D721Med (cell line): ENCODE measurements at regions not wholly inside any gene's neighbourhood (a gene's known extent, or its start where the extent isn't known, plus 50 kb on each side); places are given as distances from the start of the nearest gene placed in this dataset.
"Not testable (repeated sequence)": the region's sequence is repeated elsewhere in the genome, so short reads cannot be mapped to it uniquely, and the experiment has no call there.

ENCODE experiments used
- DNase-seq: peaks from one replicate; pipeline ENCODE4 v3.0.0; 2011; ENCODE audit warnings: low spot score; ENCODE audit not compliant: insufficient read length
- FAIRE-seq: peaks from 2 replicates; lab custom pipeline; 2011; peaks lifted over from hg19 to GRCh38; lab: Jason Lieb, UNC
- TF ChIP-seq, protein P1 (sequence below): IDR thresholded peaks from 2 replicates; pipeline ENCODE4 v1.5.1; 2012; ENCODE audit warnings: mild to moderate bottlenecking, control low read depth; ENCODE audit not compliant: insufficient read depth; ENCODE audit errors: missing control alignments

DNA sequence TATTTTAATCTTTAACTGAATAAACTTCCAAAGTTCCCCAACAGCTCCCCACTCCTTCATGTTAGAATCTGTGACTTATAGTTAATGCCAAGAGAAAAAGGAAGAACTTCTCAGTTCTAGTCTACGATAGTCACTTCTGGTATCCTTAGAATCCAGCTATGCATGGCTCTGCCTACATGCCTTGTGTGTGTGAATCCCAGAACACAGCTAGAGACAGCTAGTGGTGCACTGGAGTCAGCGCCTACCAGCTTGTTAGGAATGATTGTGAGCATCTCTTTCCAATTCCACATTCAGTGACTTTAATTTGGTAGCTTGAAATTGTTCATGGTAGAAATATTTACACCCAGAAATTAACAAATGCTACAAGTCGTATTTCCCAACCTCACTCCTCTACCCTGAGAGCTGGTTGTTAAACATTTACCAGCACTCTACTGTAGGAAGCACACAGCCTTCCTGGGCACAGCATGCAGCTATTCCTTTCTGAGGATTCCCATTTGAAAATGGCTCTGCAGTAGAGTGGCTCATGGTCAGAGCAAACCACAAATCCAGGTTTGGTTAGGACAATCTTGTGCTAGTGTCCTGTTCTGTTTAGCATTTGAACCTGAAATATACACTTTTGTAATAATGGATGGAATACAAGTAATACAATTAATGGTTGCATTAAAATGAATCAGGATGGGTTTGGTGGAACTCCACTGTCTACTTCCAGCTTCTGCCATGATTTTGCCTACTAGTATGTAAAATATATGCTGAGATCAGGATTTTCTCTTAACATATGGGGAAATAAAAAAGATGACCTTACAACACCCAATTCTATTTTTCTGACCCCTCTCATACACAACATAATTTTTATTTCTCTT, 371.0 kb upstream of the GBE1 start:
- FAIRE-seq, result no peak
- DNase-seq, result no peak
- TF ChIP-seq, protein P1, sequence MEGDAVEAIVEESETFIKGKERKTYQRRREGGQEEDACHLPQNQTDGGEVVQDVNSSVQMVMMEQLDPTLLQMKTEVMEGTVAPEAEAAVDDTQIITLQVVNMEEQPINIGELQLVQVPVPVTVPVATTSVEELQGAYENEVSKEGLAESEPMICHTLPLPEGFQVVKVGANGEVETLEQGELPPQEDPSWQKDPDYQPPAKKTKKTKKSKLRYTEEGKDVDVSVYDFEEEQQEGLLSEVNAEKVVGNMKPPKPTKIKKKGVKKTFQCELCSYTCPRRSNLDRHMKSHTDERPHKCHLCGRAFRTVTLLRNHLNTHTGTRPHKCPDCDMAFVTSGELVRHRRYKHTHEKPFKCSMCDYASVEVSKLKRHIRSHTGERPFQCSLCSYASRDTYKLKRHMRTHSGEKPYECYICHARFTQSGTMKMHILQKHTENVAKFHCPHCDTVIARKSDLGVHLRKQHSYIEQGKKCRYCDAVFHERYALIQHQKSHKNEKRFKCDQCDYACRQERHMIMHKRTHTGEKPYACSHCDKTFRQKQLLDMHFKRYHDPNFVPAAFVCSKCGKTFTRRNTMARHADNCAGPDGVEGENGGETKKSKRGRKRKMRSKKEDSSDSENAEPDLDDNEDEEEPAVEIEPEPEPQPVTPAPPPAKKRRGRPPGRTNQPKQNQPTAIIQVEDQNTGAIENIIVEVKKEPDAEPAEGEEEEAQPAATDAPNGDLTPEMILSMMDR, result no peak

DNA sequence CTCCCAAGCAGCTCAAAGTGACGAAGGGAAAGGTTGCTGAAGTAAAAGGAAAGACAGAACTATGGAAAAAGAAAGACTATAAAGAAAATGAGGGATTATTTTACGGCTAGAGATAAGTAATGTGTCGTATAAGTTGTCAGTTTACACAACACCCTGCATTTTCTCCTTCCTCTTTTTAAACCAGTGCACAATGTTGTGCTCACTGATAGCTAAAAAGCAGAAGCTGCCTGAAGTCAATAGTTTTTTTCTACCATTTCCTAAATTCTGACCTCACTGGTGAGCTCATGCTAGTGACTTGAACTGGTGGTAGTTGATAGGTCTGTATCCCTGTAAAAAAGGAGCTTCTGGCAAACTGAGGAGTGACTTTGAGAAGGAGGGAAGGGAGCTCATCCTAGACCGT, 368.6 kb upstream of the GBE1 start:
- no peak for DNase-seq
- TF ChIP-seq, protein P1, result no peak
- FAIRE-seq, result no peak

DNA sequence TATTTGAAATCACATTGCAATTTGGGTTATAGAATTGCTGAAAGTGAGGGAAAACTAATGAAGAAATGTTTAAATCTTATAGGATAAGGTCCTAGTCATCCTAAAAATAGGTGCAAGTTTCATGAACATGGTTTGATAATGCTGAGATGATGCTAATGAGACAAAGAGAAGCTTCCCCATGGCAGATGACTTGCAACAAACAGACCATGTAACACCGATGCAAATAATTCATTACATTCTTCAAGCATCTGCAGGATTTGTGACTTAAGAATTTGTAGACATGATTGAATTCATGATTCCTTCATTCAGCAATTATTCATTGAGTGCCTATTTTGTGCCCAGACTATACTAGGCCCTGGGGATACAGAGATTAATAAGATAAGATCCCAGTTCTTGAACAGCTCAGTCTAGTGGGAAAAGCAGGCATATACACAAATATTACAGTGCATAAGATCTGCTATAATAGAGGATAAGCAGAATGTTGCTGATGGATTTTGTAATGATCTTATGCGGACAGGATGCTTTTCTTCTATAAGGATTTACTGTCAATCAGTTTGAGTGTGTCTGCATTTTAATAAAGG, 367.9 kb upstream of the GBE1 start:
- FAIRE-seq, result peak; percentile 80
- no peak for DNase-seq
- TF ChIP-seq, protein P1, result no peak

DNA sequence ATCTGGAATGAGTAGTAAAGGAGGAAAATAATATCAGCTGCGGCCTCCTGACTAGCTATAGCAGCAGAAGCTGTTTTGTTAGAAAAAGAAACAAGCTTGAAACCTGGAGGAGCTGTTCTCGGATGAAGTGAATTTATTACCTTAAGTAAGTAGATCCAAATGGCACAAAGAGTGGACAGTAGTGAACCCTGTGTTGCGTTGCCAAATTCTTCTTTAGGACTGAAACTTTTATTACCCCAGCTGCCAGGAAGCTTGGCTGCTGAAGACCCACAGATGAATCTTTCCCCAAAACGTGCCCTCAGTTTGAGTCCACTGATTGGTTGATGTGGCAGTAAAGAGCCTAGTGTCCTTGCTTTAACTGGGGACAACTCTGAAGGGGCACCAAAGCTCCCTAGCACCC, 366.8 kb upstream of the GBE1 start:
- DNase-seq (no peak), FAIRE-seq (no peak)
- TF ChIP-seq, protein P1, result no peak

DNA sequence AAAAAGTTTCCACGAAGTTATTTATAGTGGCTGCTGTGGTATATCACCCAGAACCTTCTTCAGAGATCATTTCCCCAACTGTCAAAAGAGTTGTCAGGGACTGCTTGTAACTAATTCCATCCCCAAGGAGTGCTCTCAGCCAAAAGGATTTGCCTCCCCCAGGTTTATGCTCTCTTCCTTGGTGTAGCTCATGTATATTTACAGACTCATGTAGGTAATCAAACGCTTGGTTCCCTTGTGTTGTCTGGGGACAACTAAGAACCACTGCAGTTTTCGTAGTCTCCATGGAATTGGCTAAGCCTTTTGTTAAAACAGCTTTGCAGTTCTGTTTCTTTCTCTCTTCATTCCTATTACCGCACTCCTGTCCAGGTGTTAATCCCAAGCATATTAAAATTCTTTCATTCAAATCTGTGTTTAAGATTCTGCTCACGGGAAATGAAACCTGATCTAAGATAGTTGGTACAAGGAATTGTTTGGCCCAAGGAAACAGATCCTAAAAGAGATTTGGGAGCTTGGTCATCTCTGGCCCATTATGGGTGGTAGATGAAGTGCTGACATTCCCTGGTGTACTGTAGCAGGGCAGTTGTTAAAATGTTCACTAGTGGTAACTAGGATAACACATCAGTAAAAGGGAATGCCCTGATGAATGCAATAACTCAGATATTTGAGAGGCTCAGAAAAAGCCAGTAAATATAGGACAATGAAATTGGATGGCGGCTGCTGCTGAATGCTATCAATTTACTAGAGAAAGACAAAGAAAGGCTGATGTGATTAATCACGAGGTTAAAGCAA, 361.3 kb upstream of the GBE1 start:
- TF ChIP-seq, protein P1, result no peak
- DNase-seq (no peak), FAIRE-seq (no peak)

DNA sequence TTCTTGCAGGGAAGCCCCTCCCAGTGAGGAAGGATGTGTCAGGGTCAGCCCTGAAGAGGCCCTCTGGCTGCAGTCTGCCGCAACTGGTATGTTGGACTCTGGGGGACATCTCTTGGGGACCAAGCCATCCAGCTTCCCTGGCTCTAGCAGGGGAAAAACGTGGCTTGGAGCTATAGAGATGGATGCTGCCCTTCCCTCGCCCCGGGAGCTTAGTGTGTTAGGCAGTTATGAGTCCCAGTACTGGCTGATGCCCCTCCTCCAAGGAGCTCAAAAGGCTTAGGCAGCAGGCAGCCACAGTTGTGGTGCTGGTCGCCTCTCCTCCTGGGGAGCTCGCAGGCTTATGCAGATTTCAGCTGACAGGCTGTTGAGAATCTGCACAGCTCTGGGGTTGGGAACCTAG, 353.1 kb upstream of the GBE1 start:
- FAIRE-seq (no peak), DNase-seq (no peak)
- TF ChIP-seq, protein P1, result no peak

DNA sequence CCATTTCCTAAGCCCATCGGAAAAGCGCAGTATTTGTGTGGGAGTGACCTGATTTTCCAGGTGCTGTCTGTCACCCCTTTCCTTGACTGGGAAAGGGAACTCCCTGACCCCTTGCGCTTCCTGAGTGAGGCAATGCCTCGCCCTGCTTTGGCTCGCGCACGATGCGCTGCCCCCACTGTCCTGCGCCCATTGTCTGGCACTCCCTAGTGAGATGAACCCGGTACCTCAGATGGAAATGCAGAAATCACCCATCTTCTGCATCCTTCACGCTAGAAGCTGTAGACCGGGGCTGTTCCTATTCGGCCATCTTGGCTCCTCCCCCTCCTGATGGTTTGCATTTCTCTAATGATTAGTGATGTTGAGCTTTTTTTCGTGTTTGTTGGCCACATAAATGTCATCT, 349.3 kb upstream of the GBE1 start:
- FAIRE-seq, DNase-seq: not testable (repeated sequence)
